ENCODE measurements at regions not wholly inside any gene's neighbourhood (a gene's known extent, or its start where the extent isn't known, plus 50 kb on each side); places are given as distances from the start of the nearest gene placed in this dataset.

- Histone ChIP-seq H3K9me3 (no peaks in the 10 kb centered on the region), H3K4me1 (peaks cover 4% of the 10 kb centered on the region; the same call in 1 of the 2 replicates), H3K36me3 (ENCODE audit: control insufficient read depth, insufficient read depth, low read length) (no peaks in the 10 kb centered on the region), H3K4me3 (ENCODE audit: low read depth, low read length) (no peak overlapping the region), H3K27me3 (replicated peaks; ENCODE audit: control insufficient read depth, insufficient read depth, low read length) (no peaks in the 10 kb centered on the region)
- no peak overlapping the region for H3K4me3 Mint-ChIP-seq (ENCODE audit: unreplicated experiment)
- H3K27ac Mint-ChIP-seq (ENCODE audit: unreplicated experiment), result no peak overlapping the region
- H3K27me3 Mint-ChIP-seq (ENCODE audit: insufficient read depth, unreplicated experiment), result no peaks in the 10 kb centered on the region
- ChIA-PET CTCF (no interaction called here), POLR2A (no interaction called here)
- TF ChIP-seq CTCF (IDR thresholded peaks at IDR 0.05; ENCODE audit: insufficient read depth in 1 of 2, low read depth in 1 of 2, low read length in 1 of 2, severe bottlenecking in 1 of 2, unreplicated experiment in 1 of 2), result no peak
- no peaks in the 10 kb centered on the region for H3K36me3 Mint-ChIP-seq (ENCODE audit: insufficient read depth, unreplicated experiment)
- no TSS peak for BruUV-seq (replicated peaks)
- peaks cover 13% of the 10 kb centered on the region for H3K9me3 Mint-ChIP-seq (ENCODE audit: unreplicated experiment)
- peaks cover 10% of the 10 kb centered on the region for H3K4me1 Mint-ChIP-seq (ENCODE audit: low read depth, unreplicated experiment)
- no peak for DNase-seq
- intact Hi-C loops (cut with micrococcal nuclease; ENCODE audit: unreplicated experiment), result no loop called here
These were observed 103.1 kb upstream of the FIGN start for GRCh38 chr2:163838890-163839289.

- ChIA-PET POLR2A (no interaction called here), CTCF (no interaction called here)
- H3K4me1 ChIP-seq, result peaks cover 5% of the 10 kb centered on the region; the same call in 1 of the 2 replicates
- H3K27me3 ChIP-seq (replicated peaks; ENCODE audit: control insufficient read depth, insufficient read depth, low read length), result no peaks in the 10 kb centered on the region
- Mint-ChIP-seq H3K36me3 (ENCODE audit: insufficient read depth, unreplicated experiment) (no peaks in the 10 kb centered on the region), H3K4me1 (ENCODE audit: low read depth, unreplicated experiment) (peaks cover 10% of the 10 kb centered on the region), H3K27me3 (ENCODE audit: insufficient read depth, unreplicated experiment) (no peaks in the 10 kb centered on the region), H3K9me3 (ENCODE audit: unreplicated experiment) (peaks cover 9% of the 10 kb centered on the region), H3K27ac (ENCODE audit: unreplicated experiment) (no peak overlapping the region), H3K4me3 (ENCODE audit: unreplicated experiment) (no peak overlapping the region)
- no peaks in the 10 kb centered on the region for H3K36me3 ChIP-seq (ENCODE audit: control insufficient read depth, insufficient read depth, low read length)
- no peaks in the 10 kb centered on the region for H3K9me3 ChIP-seq
- no peak for DNase-seq
- H3K4me3 ChIP-seq (ENCODE audit: low read depth, low read length), result no peak overlapping the region
- BruUV-seq (replicated peaks), result no TSS peak
- TF ChIP-seq CTCF (IDR thresholded peaks at IDR 0.05; ENCODE audit: insufficient read depth in 1 of 2, low read depth in 1 of 2, low read length in 1 of 2, severe bottlenecking in 1 of 2, unreplicated experiment in 1 of 2), result no peak
- intact Hi-C loops (cut with micrococcal nuclease; ENCODE audit: unreplicated experiment), result no loop called here
These were observed 100.4 kb upstream of the FIGN start for GRCh38 chr2:163836167-163836566.

- no TSS peak for BruUV-seq (replicated peaks)
- intact Hi-C loops (cut with micrococcal nuclease; ENCODE audit: unreplicated experiment), result no loop called here
- Mint-ChIP-seq H3K27ac (ENCODE audit: unreplicated experiment) (no peak overlapping the region), H3K4me3 (ENCODE audit: unreplicated experiment) (no peak overlapping the region), H3K36me3 (ENCODE audit: insufficient read depth, unreplicated experiment) (no peaks in the 10 kb centered on the region), H3K4me1 (ENCODE audit: low read depth, unreplicated experiment) (no peaks in the 10 kb centered on the region), H3K27me3 (ENCODE audit: insufficient read depth, unreplicated experiment) (no peaks in the 10 kb centered on the region), H3K9me3 (ENCODE audit: unreplicated experiment) (peaks cover under 1% of the 10 kb centered on the region)
- Histone ChIP-seq H3K36me3 (ENCODE audit: control insufficient read depth, insufficient read depth, low read length) (no peaks in the 10 kb centered on the region), H3K27me3 (replicated peaks; ENCODE audit: control insufficient read depth, insufficient read depth, low read length) (no peaks in the 10 kb centered on the region), H3K9me3 (no peaks in the 10 kb centered on the region), H3K4me3 (ENCODE audit: low read depth, low read length) (no peak overlapping the region), H3K4me1 (0 out of 2 replicates have a peak, but pooled peaks cover 5% of the 10 kb centered on the region)
- ChIA-PET CTCF (no interaction called here), POLR2A (no interaction called here)
- no peak for DNase-seq
- TF ChIP-seq CTCF (IDR thresholded peaks at IDR 0.05; ENCODE audit: insufficient read depth in 1 of 2, low read depth in 1 of 2, low read length in 1 of 2, severe bottlenecking in 1 of 2, unreplicated experiment in 1 of 2), result no peak
These were observed 99.0 kb upstream of the FIGN start for GRCh38 chr2:163834841-163835240.

Data from Caco-2 (cell line).